ENCODE measurements at regions not wholly inside any gene's neighbourhood (a gene's known extent, or its start where the extent isn't known, plus 50 kb on each side); places are given as distances from the start of the nearest gene placed in this dataset.
"Not testable (repeated sequence)": the region's sequence is repeated elsewhere in the genome, so short reads cannot be mapped to it uniquely, and the experiment has no call there.

DNA sequence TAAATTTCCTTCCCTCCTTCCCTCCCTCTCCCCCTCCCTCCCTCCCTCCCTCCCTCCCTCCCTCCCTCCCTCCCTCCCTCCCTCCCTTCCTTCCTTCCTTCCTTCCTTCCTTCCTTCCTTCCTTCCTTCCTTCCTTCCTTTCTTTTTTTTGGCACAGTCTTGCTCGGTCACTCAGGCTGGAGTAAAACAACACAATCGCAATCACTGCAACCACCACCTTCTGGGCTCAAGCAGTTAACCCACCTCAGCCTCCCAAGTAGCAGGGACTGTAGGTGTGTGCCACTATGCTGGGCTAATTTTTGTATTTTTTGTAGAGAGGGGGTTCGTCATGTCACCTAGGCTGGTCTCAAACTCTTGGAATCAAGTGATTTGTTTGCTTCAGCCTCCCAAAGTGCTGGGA is 101.7 kb downstream of the RFPL4B start:
- WGBS (ENCODE audit: insufficient coverage) = 20% methylated on average over 1 of the region's 3 CpGs
- DNase-seq, POLR2A ChIA-PET: not testable (repeated sequence)

DNA sequence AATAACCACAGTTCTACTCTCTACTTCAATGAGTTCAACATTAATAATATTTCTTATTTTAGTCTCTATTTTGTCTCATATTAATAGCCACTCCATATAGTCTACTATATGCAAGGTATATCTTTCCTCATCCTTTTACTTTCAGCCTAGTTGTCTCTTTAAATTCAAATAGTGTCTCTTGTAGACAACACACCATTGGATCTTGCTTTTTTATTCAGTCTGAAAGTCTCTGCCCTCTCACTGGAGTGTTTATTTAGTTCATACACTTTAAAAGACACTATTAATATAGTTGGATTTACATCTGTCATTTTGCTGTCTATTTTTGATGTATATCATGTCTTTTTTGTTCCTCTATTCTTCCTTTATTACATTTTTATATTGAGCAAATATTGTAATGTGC is 103.5 kb downstream of the RFPL4B start:
- ChIA-PET POLR2A (no interaction called here), CTCF (no interaction called here)
- H3K27me3 ChIP-seq (replicated peaks in 1 of 2; ENCODE audit: control insufficient read depth in 2 of 2, extremely low read depth in 1 of 2, insufficient read depth in 2 of 2, low read length in 1 of 2) = no peaks in the 10 kb centered on the region
- no peaks in the 10 kb centered on the region for H3K4me1 Mint-ChIP-seq
- no peak overlapping the region for H3K4me3 Mint-ChIP-seq
- no peak overlapping the region for H3K27ac Mint-ChIP-seq
- DNase-seq = no peak
- no peak overlapping the region for H3K27ac ChIP-seq (ENCODE audit: low read length)
- H3K4me1 ChIP-seq (ENCODE audit: control insufficient read depth in 1 of 2, extremely low read depth in 1 of 2, insufficient read depth in 2 of 2, low read length in 2 of 2) = no peaks in the 10 kb centered on the region
- H3K4me3 ChIP-seq (ENCODE audit: control insufficient read depth in 1 of 2, extremely low read depth in 1 of 2, low read length in 1 of 2) = no peak overlapping the region
- peaks cover 0 to 4% of the 10 kb centered on the region in 2 donors for H3K27me3 Mint-ChIP-seq
- ATAC-seq (replicated peaks in 1 of 4) = no peak
- no peaks in the 10 kb centered on the region for H3K36me3 Mint-ChIP-seq
- no peaks in the 10 kb centered on the region for H3K9me3 ChIP-seq
- H3K9me3 Mint-ChIP-seq = peaks cover 0 to 14% (median 7%) of the 10 kb centered on the region in 3 donors
- H3K36me3 ChIP-seq (ENCODE audit: control insufficient read depth in 2 of 2, extremely low read depth in 1 of 2, insufficient read depth in 1 of 2, low read length in 1 of 2) = no peaks in the 10 kb centered on the region

More for the DNA sequence above, 101.7 kb downstream of the RFPL4B start:
- H3K4me3 ChIP-seq (ENCODE audit: control insufficient read depth in 1 of 2, extremely low read depth in 1 of 2, low read length in 1 of 2); H3K36me3 ChIP-seq (ENCODE audit: control insufficient read depth in 2 of 2, extremely low read depth in 1 of 2, insufficient read depth in 1 of 2, low read length in 1 of 2); H3K27me3 Mint-ChIP-seq; H3K4me3 Mint-ChIP-seq; H3K9me3 ChIP-seq; H3K27ac Mint-ChIP-seq; ATAC-seq (replicated peaks in 1 of 4); CTCF ChIA-PET; H3K4me1 ChIP-seq (ENCODE audit: control insufficient read depth in 1 of 2, extremely low read depth in 1 of 2, insufficient read depth in 2 of 2, low read length in 2 of 2); H3K36me3 Mint-ChIP-seq; H3K4me1 Mint-ChIP-seq; H3K27me3 ChIP-seq (replicated peaks in 1 of 2; ENCODE audit: control insufficient read depth in 2 of 2, extremely low read depth in 1 of 2, insufficient read depth in 2 of 2, low read length in 1 of 2); H3K27ac ChIP-seq (ENCODE audit: low read length): not testable (repeated sequence)
- H3K9me3 Mint-ChIP-seq = peaks cover 0 to 14% (median 7%) of the 10 kb centered on the region in 3 donors

DNA sequence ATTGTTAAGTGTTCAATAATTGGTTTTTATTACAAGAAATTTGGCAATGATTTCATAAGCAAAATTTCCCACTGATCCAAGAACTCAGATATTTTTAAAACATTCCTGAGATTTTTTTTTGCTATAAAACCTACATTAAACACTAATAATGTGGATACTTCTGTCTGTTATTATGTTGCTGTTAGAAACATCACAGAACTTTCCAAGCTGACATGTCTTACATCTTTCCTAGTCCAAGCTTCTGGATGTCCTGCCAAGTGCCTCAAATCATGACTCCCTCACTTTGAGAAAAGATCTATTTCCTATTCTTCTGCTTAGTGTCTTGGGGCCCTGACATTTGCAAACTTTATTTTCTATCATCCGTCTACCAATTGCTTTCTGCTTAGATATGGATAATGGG is 110.8 kb downstream of the RFPL4B start:
- no CpG with 5 or more reads among the region's 1 CpG for WGBS (ENCODE audit: insufficient coverage)
- Histone ChIP-seq H3K4me1 (ENCODE audit: control insufficient read depth in 1 of 2, extremely low read depth in 1 of 2, insufficient read depth in 2 of 2, low read length in 2 of 2) (no peaks in the 10 kb centered on the region), H3K27me3 (replicated peaks in 1 of 2; ENCODE audit: control insufficient read depth in 2 of 2, extremely low read depth in 1 of 2, insufficient read depth in 2 of 2, low read length in 1 of 2) (no peaks in the 10 kb centered on the region), H3K27ac (ENCODE audit: low read length) (no peak overlapping the region), H3K9me3 (no peaks in the 10 kb centered on the region), H3K4me3 (ENCODE audit: control insufficient read depth in 1 of 2, extremely low read depth in 1 of 2, low read length in 1 of 2) (no peak overlapping the region), H3K36me3 (ENCODE audit: control insufficient read depth in 2 of 2, extremely low read depth in 1 of 2, insufficient read depth in 1 of 2, low read length in 1 of 2) (no peaks in the 10 kb centered on the region)
- DNase-seq (no peak), ATAC-seq (replicated peaks in 1 of 4) (no peak)
- Mint-ChIP-seq H3K27ac (no peak overlapping the region), H3K4me1 (no peaks in the 10 kb centered on the region), H3K9me3 (peaks cover 0 to 3% (median 0%) of the 10 kb centered on the region in 3 donors), H3K4me3 (no peak overlapping the region), H3K27me3 (peaks cover 2 to 8% of the 10 kb centered on the region in 2 donors), H3K36me3 (no peaks in the 10 kb centered on the region)
- CTCF ChIA-PET = no interaction called here
- POLR2A ChIA-PET = no interaction called here

DNA sequence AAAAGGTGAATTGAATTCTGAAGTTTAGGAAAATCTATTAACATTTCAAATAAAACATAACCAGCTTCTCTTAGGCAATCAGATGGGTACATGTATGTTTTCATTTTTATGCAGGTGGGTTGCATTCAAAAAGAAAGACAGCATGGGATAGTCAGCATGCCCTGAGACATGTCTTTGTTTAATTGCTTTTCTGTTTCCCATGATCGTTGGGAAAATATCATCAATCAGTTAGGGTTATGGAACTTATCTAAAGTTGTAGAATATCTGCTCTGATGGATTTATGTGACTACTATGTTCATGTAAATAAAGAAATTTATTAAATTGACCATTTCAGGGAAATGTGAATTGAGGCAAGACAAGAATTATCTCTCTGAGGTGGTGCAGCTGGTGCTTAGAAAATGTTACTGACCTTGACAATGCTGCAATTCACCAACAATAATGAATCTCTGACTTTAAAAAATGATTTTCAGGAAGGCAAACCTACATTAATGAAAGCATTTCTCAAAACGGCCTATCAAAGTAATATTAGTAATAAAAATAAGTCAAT is 112.7 kb downstream of the RFPL4B start:
- H3K4me1 Mint-ChIP-seq = no peaks in the 10 kb centered on the region
- ATAC-seq (replicated peaks in 1 of 4) (no peak), DNase-seq (no peak)
- H3K4me1 ChIP-seq (ENCODE audit: control insufficient read depth in 1 of 2, extremely low read depth in 1 of 2, insufficient read depth in 2 of 2, low read length in 2 of 2) = no peaks in the 10 kb centered on the region
- no peaks in the 10 kb centered on the region for H3K27me3 ChIP-seq (replicated peaks in 1 of 2; ENCODE audit: control insufficient read depth in 2 of 2, extremely low read depth in 1 of 2, insufficient read depth in 2 of 2, low read length in 1 of 2)
- peaks cover 0 to 3% (median 0%) of the 10 kb centered on the region in 3 donors for H3K9me3 Mint-ChIP-seq
- no peak overlapping the region for H3K4me3 ChIP-seq (ENCODE audit: control insufficient read depth in 1 of 2, extremely low read depth in 1 of 2, low read length in 1 of 2)
- no peaks in the 10 kb centered on the region for H3K9me3 ChIP-seq
- no peak overlapping the region for H3K27ac ChIP-seq (ENCODE audit: low read length)
- H3K4me3 Mint-ChIP-seq = no peak overlapping the region
- no peak overlapping the region for H3K27ac Mint-ChIP-seq
- peaks cover 2 to 8% of the 10 kb centered on the region in 2 donors for H3K27me3 Mint-ChIP-seq
- H3K36me3 ChIP-seq (ENCODE audit: control insufficient read depth in 2 of 2, extremely low read depth in 1 of 2, insufficient read depth in 1 of 2, low read length in 1 of 2) = no peaks in the 10 kb centered on the region
- no CpG with 5 or more reads among the region's 2 CpGs for WGBS (ENCODE audit: insufficient coverage)
- CTCF ChIA-PET = no interaction called here
- POLR2A ChIA-PET = no interaction called here
- H3K36me3 Mint-ChIP-seq = no peaks in the 10 kb centered on the region

DNA sequence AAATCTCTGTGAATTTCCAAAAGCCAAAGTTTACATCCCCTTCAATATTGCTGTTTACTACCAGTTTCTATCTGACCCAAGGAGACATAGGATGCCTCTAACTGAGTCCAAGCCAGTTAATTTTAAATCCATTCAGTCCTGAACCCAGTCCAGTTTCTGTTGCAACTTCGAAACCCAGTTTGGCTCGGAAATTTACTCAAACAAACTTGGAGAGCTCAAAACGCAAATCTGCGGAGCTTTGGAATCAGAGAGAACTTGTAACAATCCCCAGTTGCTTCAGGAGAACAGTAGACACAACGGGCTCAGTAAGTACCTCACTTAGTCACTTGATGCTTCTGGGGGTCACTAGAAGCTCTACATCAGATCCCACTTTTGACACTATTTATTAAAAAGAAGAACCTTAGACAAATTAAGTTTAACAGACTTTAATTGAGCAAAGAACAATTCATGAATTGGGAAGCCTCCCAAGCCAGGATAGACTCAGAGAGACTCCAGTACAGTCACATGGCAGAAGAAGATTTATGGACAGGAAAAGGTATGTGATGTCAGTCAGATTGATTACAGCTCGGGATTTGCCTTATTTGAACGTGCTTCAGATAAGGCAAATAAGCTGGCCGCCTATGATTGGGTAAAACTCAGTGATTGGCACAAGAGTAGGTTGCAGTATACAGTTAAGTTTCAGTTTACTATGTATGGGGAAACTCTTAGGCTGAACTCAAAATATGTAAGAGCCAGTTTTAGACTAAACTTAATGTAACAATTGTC is 118.0 kb downstream of the RFPL4B start:
- Histone ChIP-seq H3K36me3 (ENCODE audit: control insufficient read depth in 2 of 2, extremely low read depth in 1 of 2, insufficient read depth in 1 of 2, low read length in 1 of 2) (no peaks in the 10 kb centered on the region), H3K27ac (ENCODE audit: low read length) (no peak overlapping the region), H3K4me3 (ENCODE audit: control insufficient read depth in 1 of 2, extremely low read depth in 1 of 2, low read length in 1 of 2) (no peak overlapping the region), H3K27me3 (replicated peaks in 1 of 2; ENCODE audit: control insufficient read depth in 2 of 2, extremely low read depth in 1 of 2, insufficient read depth in 2 of 2, low read length in 1 of 2) (no peaks in the 10 kb centered on the region), H3K9me3 (no peaks in the 10 kb centered on the region), H3K4me1 (ENCODE audit: control insufficient read depth in 1 of 2, extremely low read depth in 1 of 2, insufficient read depth in 2 of 2, low read length in 2 of 2) (no peaks in the 10 kb centered on the region)
- H3K4me1 Mint-ChIP-seq = no peaks in the 10 kb centered on the region
- ChIA-PET POLR2A (no interaction called here), CTCF (no interaction called here)
- DNase-seq = no peak
- no peak overlapping the region for H3K27ac Mint-ChIP-seq
- H3K4me3 Mint-ChIP-seq = no peak overlapping the region
- 70% methylated on average over 7 of the region's 8 CpGs for WGBS (ENCODE audit: insufficient coverage)
- no peaks in the 10 kb centered on the region for H3K36me3 Mint-ChIP-seq
- no peak for ATAC-seq (replicated peaks in 1 of 4)
- no peaks in the 10 kb centered on the region for H3K9me3 Mint-ChIP-seq
- H3K27me3 Mint-ChIP-seq = no peaks in the 10 kb centered on the region

DNA sequence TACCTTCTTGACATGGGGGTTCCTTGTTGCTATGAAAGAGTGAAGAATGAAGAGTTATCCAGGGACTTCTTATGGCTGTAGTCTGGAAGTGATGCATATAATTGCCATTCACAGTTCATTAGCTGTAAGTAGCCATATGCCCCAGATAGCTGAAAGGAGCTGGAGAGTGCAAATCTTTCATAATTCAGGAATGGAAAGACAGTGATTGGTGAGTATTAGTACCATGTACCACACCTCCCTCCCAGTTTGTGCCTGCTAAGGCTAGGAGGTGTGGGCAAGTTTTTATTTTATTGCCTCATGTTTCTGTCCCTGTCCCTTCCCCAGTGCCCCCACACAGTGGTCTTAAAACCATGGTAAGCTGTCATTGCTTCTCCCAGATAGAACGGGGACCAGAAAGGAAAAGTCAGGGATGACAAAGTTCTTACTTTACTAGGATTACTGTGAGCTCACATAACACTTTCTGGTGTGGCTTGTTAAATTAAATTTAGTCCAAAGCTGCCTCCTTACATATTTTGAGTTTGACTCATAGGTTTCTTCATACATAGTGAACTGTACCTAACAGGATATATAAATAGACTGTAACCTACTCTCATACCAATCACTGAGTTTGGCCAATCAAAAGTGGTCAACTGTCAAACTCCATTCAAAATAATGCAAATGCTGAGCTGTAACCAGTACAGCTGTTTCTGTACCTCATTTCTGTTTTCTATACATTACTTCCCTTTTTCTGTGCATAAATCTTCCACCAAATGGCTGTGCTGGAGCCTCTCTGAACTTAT is 119.4 kb downstream of the RFPL4B start:
- no CpG with 5 or more reads among the region's 1 CpG for WGBS (ENCODE audit: insufficient coverage)
- H3K9me3 Mint-ChIP-seq = no peaks in the 10 kb centered on the region
- no peak overlapping the region for H3K4me3 Mint-ChIP-seq
- no peaks in the 10 kb centered on the region for H3K27me3 ChIP-seq (replicated peaks in 1 of 2; ENCODE audit: control insufficient read depth in 2 of 2, extremely low read depth in 1 of 2, insufficient read depth in 2 of 2, low read length in 1 of 2)
- no peaks in the 10 kb centered on the region for H3K36me3 ChIP-seq (ENCODE audit: control insufficient read depth in 2 of 2, extremely low read depth in 1 of 2, insufficient read depth in 1 of 2, low read length in 1 of 2)
- no peaks in the 10 kb centered on the region for H3K9me3 ChIP-seq
- H3K27ac ChIP-seq (ENCODE audit: low read length) = no peak overlapping the region
- no peaks in the 10 kb centered on the region for H3K4me1 Mint-ChIP-seq
- H3K4me1 ChIP-seq (ENCODE audit: control insufficient read depth in 1 of 2, extremely low read depth in 1 of 2, insufficient read depth in 2 of 2, low read length in 2 of 2) = no peaks in the 10 kb centered on the region
- H3K27ac Mint-ChIP-seq = no peak overlapping the region
- DNase-seq (no peak), ATAC-seq (replicated peaks in 1 of 4) (no peak)
- ChIA-PET POLR2A (no interaction called here), CTCF (no interaction called here)
- no peaks in the 10 kb centered on the region for H3K36me3 Mint-ChIP-seq
- no peaks in the 10 kb centered on the region for H3K27me3 Mint-ChIP-seq
- H3K4me3 ChIP-seq (ENCODE audit: control insufficient read depth in 1 of 2, extremely low read depth in 1 of 2, low read length in 1 of 2) = no peak overlapping the region
